NCI-H446 treated with DMSO at 0.1 percent for 48 hours (cell line): ENCODE measurements at regions not wholly inside any gene's neighbourhood (a gene's known extent, or its start where the extent isn't known, plus 50 kb on each side); places are given as distances from the start of the nearest gene placed in this dataset.

Experiments
- DNase-seq: peaks from one replicate; lab custom pipeline; 2025; lab: John Stamatoyannopoulos, UW

DNA sequence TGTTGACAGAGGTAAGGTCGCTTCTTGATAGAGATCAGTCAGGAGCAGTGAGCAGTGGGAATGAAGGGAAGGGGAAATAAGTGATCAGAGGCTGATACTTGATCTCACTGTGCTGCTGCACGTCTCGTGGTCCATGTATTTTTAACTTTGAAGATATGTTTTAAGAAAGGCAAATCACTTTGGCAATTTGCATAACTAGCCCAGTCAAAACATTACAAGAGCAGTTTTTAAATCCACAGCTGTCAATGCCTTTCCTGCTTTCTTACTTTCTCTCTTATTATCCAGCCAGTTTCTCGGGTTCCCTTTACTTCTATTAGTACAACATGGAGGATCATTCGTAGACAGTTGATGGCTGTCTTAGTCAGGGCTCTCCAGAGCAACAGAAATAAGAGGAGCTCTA is 472.8 kb downstream of the TMA16 start:
- no peak for DNase-seq

DNA sequence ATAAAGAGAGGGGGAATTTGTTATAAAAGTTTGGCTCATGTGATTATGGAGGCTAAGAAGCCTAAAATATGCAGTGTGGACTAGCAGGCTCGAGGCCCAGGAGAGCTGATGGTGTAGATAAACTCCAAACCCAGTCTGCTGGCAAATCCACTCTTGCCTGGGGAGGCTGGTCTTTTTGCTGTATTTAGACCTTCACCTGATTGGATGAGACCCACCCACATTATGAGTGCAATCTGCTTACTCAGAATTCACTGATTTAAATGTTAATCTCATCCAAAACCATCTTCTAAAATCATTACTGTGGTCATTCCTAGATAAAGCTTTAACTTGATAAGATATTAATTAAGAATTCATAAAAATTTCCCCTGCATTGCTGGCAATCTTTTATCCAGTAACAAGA is 473.2 kb downstream of the TMA16 start:
- DNase-seq = no peak

- DNase-seq = no peak
These were observed 474.8 kb downstream of the TMA16 start for GRCh38 chr4:163969291-163969690.

- DNase-seq = no peak
These were observed 482.1 kb downstream of the TMA16 start for GRCh38 chr4:163976588-163976987.

- DNase-seq = no peak
These were observed 493.9 kb downstream of the TMA16 start for GRCh38 chr4:163988391-163988790.

GRCh38 chr4:163988865-163989264 is 494.4 kb downstream of the TMA16 start:
- DNase-seq = no peak

GRCh38 chr4:163991298-163991865 is 496.9 kb downstream of the TMA16 start:
- DNase-seq = no peak

GRCh38 chr4:164009435-164009834 is 514.9 kb downstream of the TMA16 start:
- DNase-seq = no peak

- no peak for DNase-seq
These were observed 517.3 kb downstream of the TMA16 start for GRCh38 chr4:164011791-164012190.

DNA sequence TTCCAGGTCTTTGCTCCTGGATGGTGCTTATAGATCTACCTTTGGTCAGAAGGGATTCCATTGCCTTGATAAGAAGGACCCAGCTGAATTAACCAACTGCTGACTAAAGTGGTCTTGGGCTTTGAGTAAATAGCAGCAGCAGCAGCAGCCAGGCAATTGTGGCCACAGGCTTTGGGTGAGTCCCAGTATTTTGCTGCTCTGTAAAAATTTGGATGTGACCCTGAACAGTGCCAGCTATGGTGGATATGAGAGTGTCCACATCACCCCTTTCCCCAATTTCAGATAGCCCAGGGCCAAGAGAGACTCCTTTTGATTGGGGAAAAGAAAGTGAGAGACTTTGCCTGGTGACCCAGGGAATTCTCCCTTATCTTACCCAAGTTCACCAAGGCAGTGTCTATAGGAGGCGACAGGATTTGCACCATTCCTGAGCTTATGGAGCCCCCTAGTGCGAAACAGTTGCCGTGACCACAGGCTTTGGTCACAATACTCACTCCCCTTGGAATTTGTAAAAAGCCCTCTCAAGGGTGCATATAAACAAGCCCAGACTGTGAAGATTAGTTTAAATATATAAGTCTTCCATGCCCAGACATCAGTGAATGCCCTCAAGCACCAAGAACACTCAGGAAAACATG is 518.0 kb downstream of the TMA16 start:
- no peak for DNase-seq

GRCh38 chr4:164021947-164022346 is 527.5 kb downstream of the TMA16 start:
- DNase-seq = no peak

- no peak for DNase-seq
These were observed 528.7 kb downstream of the TMA16 start for GRCh38 chr4:164023214-164023613.

DNA sequence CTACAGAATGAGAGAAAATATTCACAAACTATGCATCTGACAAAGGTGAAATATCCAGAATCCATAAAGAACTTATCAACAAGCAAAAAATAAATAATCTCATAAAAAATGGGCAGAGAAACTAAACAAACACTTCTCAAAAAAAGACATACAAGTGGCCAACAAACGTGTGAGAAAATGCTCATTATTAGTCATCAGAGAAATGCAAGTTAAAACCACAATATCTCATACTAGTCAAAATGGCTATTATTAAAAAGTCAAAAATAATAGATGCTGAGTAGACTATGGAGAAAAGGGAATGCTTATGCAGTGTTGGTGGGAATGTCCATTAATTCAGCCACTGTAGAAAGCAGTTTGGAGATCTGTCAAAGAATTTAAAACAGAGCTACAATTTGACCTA is 533.3 kb downstream of the TMA16 start:
- no peak for DNase-seq

- DNase-seq = no peak
These were observed 545.0 kb downstream of the TMA16 start for GRCh38 chr4:164039482-164039881.

DNA sequence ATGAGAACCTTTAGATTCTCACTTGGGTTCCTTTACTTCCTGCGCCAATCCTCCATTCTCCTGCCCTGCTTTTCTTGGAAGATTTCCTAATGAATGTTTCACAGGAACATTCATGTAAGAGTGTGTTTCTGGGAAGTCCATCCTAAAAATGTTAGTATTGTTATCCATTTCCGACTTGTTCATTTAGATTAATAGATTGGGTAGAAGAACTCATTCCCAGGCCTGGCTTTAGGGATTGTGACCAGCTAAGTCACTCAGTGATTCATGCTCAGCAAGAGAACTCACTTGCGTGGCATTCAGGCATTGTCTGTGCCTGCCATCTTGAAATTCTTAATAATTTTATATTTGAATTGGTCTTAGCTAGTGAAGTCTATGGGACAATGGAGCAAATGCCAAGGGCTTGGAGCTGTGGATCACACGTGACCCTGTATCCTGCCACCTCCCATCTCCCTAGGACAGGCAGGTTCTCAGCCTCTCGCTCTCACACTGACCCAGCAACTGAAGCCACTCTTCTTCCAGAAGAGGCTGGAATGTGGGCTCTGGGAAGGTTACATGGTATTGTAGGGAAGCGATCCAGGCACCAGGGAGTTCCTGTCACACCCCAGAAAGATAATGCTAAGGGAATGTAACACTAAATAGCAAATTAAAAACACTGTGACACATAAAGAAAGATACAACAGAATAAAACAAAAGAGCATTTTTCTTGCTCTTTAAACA is 562.1 kb downstream of the TMA16 start:
- DNase-seq = no peak

DNA sequence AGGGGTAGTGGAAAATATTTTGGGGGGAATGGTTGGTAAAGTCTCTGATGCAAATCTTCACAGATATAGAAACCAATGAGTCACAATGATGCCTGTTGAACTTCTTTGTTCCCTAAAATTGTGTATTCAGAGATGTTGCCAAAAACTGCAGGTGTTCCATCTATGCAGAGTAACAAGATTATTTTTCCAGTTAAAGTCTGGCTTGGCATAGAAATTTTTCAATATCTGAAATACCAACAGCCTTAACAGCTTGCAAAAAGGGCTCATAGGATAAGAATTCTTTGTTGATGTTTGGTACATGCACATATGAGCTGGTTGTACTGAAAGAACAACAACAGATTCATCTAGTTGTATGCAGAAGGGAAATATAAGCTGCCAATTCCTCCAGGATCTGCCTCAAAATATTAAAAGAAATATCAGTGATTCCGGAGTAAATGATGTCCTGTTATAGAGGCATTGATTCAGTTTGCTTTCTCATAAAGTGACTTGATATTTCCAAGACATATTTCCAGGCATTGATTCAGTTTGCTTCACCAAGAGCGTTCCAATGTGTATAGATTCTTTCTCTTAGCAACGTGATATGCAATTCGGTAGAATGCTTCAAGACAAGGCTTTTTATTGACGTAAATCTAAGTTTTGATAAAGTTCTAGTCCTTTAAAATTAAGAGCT is 564.4 kb downstream of the TMA16 start:
- DNase-seq = no peak

GRCh38 chr4:164060456-164060855 is 566.0 kb downstream of the TMA16 start:
- no peak for DNase-seq

DNA sequence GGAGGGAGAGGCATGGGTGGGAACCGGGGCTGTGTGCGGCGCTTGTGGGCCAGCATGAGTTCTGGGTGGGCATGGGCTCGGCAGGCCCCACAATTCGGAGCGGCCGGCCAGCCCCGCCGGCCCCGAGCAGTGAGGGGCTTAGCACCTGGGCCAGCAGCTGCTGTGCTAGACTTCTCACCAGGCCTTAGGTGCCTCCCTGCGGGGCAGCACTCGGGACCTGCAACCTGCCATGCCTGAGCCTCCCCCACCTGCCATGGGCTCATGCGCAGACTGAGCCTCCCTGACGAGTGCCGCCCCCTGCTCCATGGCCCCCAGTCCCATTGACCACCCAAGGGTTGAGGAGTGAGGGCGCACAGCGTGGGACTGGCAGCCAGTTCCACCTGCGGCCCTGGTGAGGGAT is 573.9 kb downstream of the TMA16 start:
- DNase-seq = no peak

DNA sequence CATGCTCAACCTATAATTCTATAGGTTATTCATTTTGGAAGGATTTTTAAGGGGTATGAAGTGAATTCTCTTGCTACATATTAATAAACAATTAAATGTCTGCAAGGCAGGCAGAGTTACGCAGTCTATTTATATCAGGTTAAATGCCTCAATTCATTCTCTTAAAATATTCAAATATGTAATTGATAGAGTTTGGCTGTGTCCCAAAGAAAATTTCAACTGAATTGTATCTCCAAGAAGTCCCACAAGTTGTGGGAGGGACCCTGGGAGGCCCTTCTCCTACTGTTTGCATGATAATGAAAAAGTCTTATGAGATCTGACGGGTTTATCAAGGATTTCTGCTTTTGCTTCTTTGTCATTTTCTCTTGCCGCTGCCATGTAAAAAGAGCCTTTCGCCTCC is 576.1 kb downstream of the TMA16 start:
- no peak for DNase-seq

- DNase-seq = no peak
These were observed 586.9 kb downstream of the TMA16 start for GRCh38 chr4:164081371-164081770.

DNA sequence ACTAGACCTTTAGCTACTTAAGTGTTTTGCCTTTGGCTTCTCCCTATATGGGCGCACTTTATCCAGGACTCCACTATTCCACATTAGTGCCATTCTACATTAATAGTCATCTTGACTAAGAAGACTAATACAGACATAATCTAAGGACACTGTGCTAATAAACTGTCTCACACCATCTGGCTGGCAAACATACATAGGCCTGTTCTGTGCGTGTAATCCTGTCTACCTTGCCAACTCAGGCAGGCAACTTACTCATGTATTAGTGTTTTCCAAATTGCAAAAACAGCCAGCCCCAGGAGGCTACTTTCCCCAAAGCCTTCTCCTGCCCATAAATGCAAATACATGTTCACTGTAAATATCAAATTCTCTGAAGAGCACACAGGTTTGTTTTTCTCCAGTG is 587.3 kb downstream of the TMA16 start:
- DNase-seq = no peak

GRCh38 chr4:164087733-164088132 is 593.2 kb downstream of the TMA16 start:
- DNase-seq = no peak
